PC-9 (cell line): ENCODE measurements at regions not wholly inside any gene's neighbourhood (a gene's known extent, or its start where the extent isn't known, plus 50 kb on each side); places are given as distances from the start of the nearest gene placed in this dataset.

Experiments
- CTCF ChIP-seq: fragments of 200-600 bp; sonication (generic); conservative IDR thresholded peaks from 2 replicates; pipeline ENCODE4 v1.6.1; 2017; ENCODE audit warnings: mixed run types, antibody characterized with exemption, mild to moderate bottlenecking, moderate library complexity
- EZH2 ChIP-seq: fragments of 200-600 bp; sonication (generic); IDR thresholded peaks from 2 replicates; pipeline ENCODE4 v1.8.0; 2017; ENCODE audit warnings: antibody characterized with exemption, low read depth

DNA sequence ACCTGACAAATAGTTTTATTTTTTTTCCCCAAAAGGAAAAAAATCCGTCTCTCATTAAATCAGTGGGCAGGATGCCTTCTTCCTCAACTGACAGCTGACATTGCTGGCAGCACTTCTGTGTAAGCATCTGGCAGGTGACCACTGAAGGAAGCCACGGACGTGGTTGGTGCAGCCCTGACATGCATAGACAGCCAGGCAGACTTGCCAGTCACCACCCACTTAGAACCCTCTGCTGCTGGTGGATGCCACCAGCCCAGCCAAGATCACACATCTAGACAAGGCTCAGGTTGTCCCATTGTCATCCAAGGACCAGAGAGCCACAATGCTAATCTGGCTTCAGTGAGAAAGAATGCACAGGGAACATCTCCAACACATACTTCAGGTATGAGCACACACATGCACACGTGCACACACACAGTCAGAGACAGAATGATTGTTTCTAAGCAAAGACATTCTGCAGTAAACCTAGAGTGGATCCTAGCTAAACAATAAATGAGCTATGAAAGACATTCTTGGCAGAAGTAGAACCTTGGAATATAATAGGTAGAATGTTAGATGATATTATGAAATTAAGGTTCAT is 49.8 kb upstream of the BMAL1 start:
- TF ChIP-seq CTCF (no peak), EZH2 (no peak)
